CD4-positive, alpha-beta T cell (primary cell): ENCODE measurements at regions not wholly inside any gene's neighbourhood (a gene's known extent, or its start where the extent isn't known, plus 50 kb on each side); places are given as distances from the start of the nearest gene placed in this dataset.

Experiments used
- ATAC-seq: fragments of 200-7000 bp; cut with Tn5 transposase; one replicate; pipeline ENCODE4 v1.10.0; 2022; ENCODE audit warnings: mild to moderate bottlenecking; ENCODE audit not compliant: poor library complexity
- CTCF ChIA-PET: fragments of 350-600 bp; sonication (Branson Sonifier 250); formaldehyde crosslinking; loops from one replicate; lab custom pipeline; 2021; ENCODE audit warnings: antibody characterized with exemption, inconsistent platforms; lab: Charles Lee
- POLR2A ChIA-PET: fragments of 350-600 bp; sonication (Branson Sonifier 250); formaldehyde crosslinking; loops from one replicate; lab custom pipeline; 2021; ENCODE audit warnings: antibody characterized with exemption, inconsistent platforms; lab: Charles Lee
- DNase-seq, 14 experiments: peaks; one replicate each; pipeline ENCODE4 v3.0.0-alpha.2; 2013 to 2020; ENCODE audit warnings: mixed read lengths in 2 of 14
- H3K27ac ChIP-seq, 2 donors: one replicate each; pipeline versions ENCODE4 v1.5.1 to v1.7.0; 2013; ENCODE audit warnings: low read length in 2 of 2, low read depth in 1 of 2, mild to moderate bottlenecking in 1 of 2
- H3K27me3 ChIP-seq, 2 experiments: 1 replicate in 1 of 2; 2 replicates in 1 of 2; pipeline versions ENCODE4 v1.6.1 to v1.7.0; 2013; ENCODE audit warnings: low read length in 2 of 2, control low read depth in 1 of 2, mild to moderate bottlenecking in 1 of 2, moderate library complexity in 1 of 2; ENCODE audit not compliant: insufficient read depth in 2 of 2, control insufficient read depth in 1 of 2
- H3K36me3 ChIP-seq: one replicate; pipeline ENCODE4 v1.6.1; 2013; ENCODE audit warnings: low read length, control low read depth; ENCODE audit not compliant: insufficient read depth
- H3K4me1 ChIP-seq: one replicate; pipeline ENCODE4 v1.6.1; 2013; ENCODE audit warnings: low read length, control low read depth; ENCODE audit not compliant: insufficient read depth
- H3K4me3 ChIP-seq: one replicate; pipeline ENCODE4 v1.5.1; 2013; ENCODE audit warnings: mild to moderate bottlenecking, low read length, moderate library complexity
- H3K9me3 ChIP-seq, 2 experiments: 1 replicate in 1 of 2; 2 replicates in 1 of 2; pipeline versions ENCODE4 v1.6.1 to v1.7.0; 2013; ENCODE audit warnings: low read length in 2 of 2, mild to moderate bottlenecking in 2 of 2, control low read depth in 1 of 2, moderate library complexity in 1 of 2; ENCODE audit not compliant: control insufficient read depth in 1 of 2, insufficient read depth in 1 of 2
- H3K27ac Mint-ChIP-seq: one replicate; pipeline ENCODE4 v1.8.0; 2020; ENCODE audit warnings: mixed read lengths
- H3K27me3 Mint-ChIP-seq: one replicate; pipeline ENCODE4 v1.8.0; 2021; ENCODE audit warnings: mixed read lengths
- H3K36me3 Mint-ChIP-seq: one replicate; pipeline ENCODE4 v1.8.0; 2021; ENCODE audit warnings: low read depth, mixed read lengths
- H3K4me1 Mint-ChIP-seq: one replicate; pipeline ENCODE4 v1.8.0; 2021; ENCODE audit warnings: low read depth, mixed read lengths
- H3K4me3 Mint-ChIP-seq: one replicate; pipeline ENCODE4 v1.8.0; 2020; ENCODE audit warnings: mild to moderate bottlenecking, mixed read lengths
- H3K9me3 Mint-ChIP-seq: one replicate; pipeline ENCODE4 v1.8.0; 2020; ENCODE audit warnings: mixed read lengths
- CTCF ChIP-seq: fragments of 200-600 bp; IDR thresholded peaks from one replicate; pipeline ENCODE4 v1.8.0; 2022; ENCODE audit warnings: antibody characterized with exemption, mild to moderate bottlenecking
- intact Hi-C, 2 experiments: fragments of 100-400 bp; cut with DNase I in 1 of 2; cut with micrococcal nuclease in 1 of 2; formaldehyde crosslinking; loops; one replicate each; pipeline versions ENCODE4 v1.15.1 to v1.9.0; 2023 to 2025; cut with DNase I, micrococcal nuclease

GRCh38 chr5:105922080-105922479 lies 1748.7 kb downstream of the EFNA5 start:
- Mint-ChIP-seq H3K27me3 (no peaks in the 10 kb centered on the region), H3K36me3 (no peaks in the 10 kb centered on the region), H3K4me1 (no peaks in the 10 kb centered on the region), H3K27ac (no peak overlapping the region), H3K9me3 (peaks cover 12% of the 10 kb centered on the region), H3K4me3 (no peak overlapping the region)
- no peaks in the 10 kb centered on the region for H3K4me1 ChIP-seq
- H3K27me3 ChIP-seq = no peaks in the 10 kb centered on the region
- POLR2A ChIA-PET = interaction anchor here (0.5 kb wide), 1 partner anchor 1471 kb away, joined by 3 read pairs; no protein-coding TSS in a partner anchor
- no peak for ATAC-seq
- DNase-seq = no peak
- no peaks in the 10 kb centered on the region for H3K36me3 ChIP-seq
- peaks cover 4 to 5% of the 10 kb centered on the region in 2 experiments for H3K9me3 ChIP-seq
- no peak for TF ChIP-seq CTCF
- intact Hi-C loops = no loop called here
- H3K4me3 ChIP-seq = no peak overlapping the region
- CTCF ChIA-PET = no interaction called here
- no peak overlapping the region for H3K27ac ChIP-seq

GRCh38 chr5:105917189-105917588 lies 1753.5 kb downstream of the EFNA5 start:
- peaks cover 8% of the 10 kb centered on the region for H3K9me3 Mint-ChIP-seq
- no peak for TF ChIP-seq CTCF
- POLR2A ChIA-PET = no interaction called here
- CTCF ChIA-PET = no interaction called here
- no peak overlapping the region for H3K27ac Mint-ChIP-seq
- no peak overlapping the region for H3K4me3 Mint-ChIP-seq
- Histone ChIP-seq H3K4me3 (no peak overlapping the region), H3K36me3 (no peaks in the 10 kb centered on the region), H3K4me1 (no peaks in the 10 kb centered on the region), H3K27ac (no peak overlapping the region), H3K27me3 (no peaks in the 10 kb centered on the region), H3K9me3 (peaks cover 4 to 5% of the 10 kb centered on the region in 2 experiments)
- ATAC-seq (no peak), DNase-seq (no peak)
- intact Hi-C loops = no loop called here
- H3K36me3 Mint-ChIP-seq = no peaks in the 10 kb centered on the region
- H3K27me3 Mint-ChIP-seq = no peaks in the 10 kb centered on the region
- H3K4me1 Mint-ChIP-seq = no peaks in the 10 kb centered on the region

GRCh38 chr5:105907016-105907415 lies 1763.7 kb downstream of the EFNA5 start:
- H3K9me3 ChIP-seq = peaks cover 0 to 3% of the 10 kb centered on the region in 2 experiments
- intact Hi-C loops = no loop called here
- CTCF ChIA-PET = no interaction called here
- Mint-ChIP-seq H3K27ac (no peak overlapping the region), H3K4me1 (no peaks in the 10 kb centered on the region), H3K4me3 (no peak overlapping the region), H3K27me3 (no peaks in the 10 kb centered on the region), H3K36me3 (no peaks in the 10 kb centered on the region), H3K9me3 (peaks cover 2% of the 10 kb centered on the region)
- POLR2A ChIA-PET = no interaction called here
- no peaks in the 10 kb centered on the region for H3K4me1 ChIP-seq
- no peaks in the 10 kb centered on the region for H3K27me3 ChIP-seq
- TF ChIP-seq CTCF = no peak
- ATAC-seq = no peak
- no peak for DNase-seq
- no peak overlapping the region for H3K27ac ChIP-seq
- H3K4me3 ChIP-seq = no peak overlapping the region
- H3K36me3 ChIP-seq = no peaks in the 10 kb centered on the region
